ENCODE measurements at regions not wholly inside any gene's neighbourhood (a gene's known extent, or its start where the extent isn't known, plus 50 kb on each side); places are given as distances from the start of the nearest gene placed in this dataset.

- H3K27ac ChIP-seq (ENCODE audit: extremely low read length, insufficient read depth, low read length): no peak overlapping the region
- POLR2A ChIA-PET: no interaction called here
- no peak overlapping the region for H3K4me2 ChIP-seq (ENCODE audit: low read depth, low read length)
- WGBS (ENCODE audit: low lambda C conversion rate): 55% methylated on average over 6 of the region's 6 CpGs
- no peaks in the 10 kb centered on the region for H3K4me1 ChIP-seq (ENCODE audit: insufficient read depth, low read length)
- H4K20me1 ChIP-seq (ENCODE audit: insufficient read depth, low read length): no peaks in the 10 kb centered on the region
- no peak for DNase-seq (ENCODE audit: low spot score)
- CTCF ChIA-PET (ENCODE audit: low intra/inter-chr PET ratio, low total read pairs): no interaction called here
- intact Hi-C loops (cut with micrococcal nuclease; ENCODE audit: unreplicated experiment) (no loop called here), in situ Hi-C loops (cut with HindIII; ENCODE audit: extremely low pct_ligation_motif_present, low pct_unique_long_range_greater_than_20kb) (no loop called here)
- H3K4me3 ChIP-seq (replicated peaks in 1 of 3; ENCODE audit: insufficient read depth in 1 of 3, low read depth in 2 of 3, low read length in 3 of 3): no peak overlapping the region
- TF ChIP-seq ZSCAN22 (CRISPR knock-in tag; IDR thresholded peaks at IDR 0.05): no peak
- TF ChIP-seq RBFOX2 (IDR thresholded peaks at IDR 0.05; ENCODE audit: low read depth, low read length): no peak
- TF ChIP-seq ZNF451 (CRISPR knock-in tag; IDR thresholded peaks at IDR 0.05): no peak
- no peak for TF ChIP-seq NR2F1 (CRISPR knock-in tag; IDR thresholded peaks at IDR 0.05)
- TF ChIP-seq TAF15 (IDR thresholded peaks at IDR 0.05; ENCODE audit: low read depth, low read length, poor library complexity, severe bottlenecking): no peak
- TF ChIP-seq ZNF501 (CRISPR knock-in tag; IDR thresholded peaks at IDR 0.05): no peak
- no peak for TF ChIP-seq ZNF660 (CRISPR knock-in tag; IDR thresholded peaks at IDR 0.05; ENCODE audit: borderline replicate concordance, low read depth)
- TF ChIP-seq E2F2 (CRISPR knock-in tag; IDR thresholded peaks at IDR 0.05; ENCODE audit: borderline replicate concordance): no peak
- TF ChIP-seq FOXO4 (CRISPR knock-in tag; conservative IDR thresholded peaks at IDR 0.05): no peak
- no peak for TF ChIP-seq SRSF1 (optimal IDR thresholded peaks at IDR 0.05; ENCODE audit: low read depth, low read length)
- TF ChIP-seq ZFY (CRISPR knock-in tag; IDR thresholded peaks at IDR 0.05): no peak
- no peak for TF ChIP-seq FOXA1 (IDR thresholded peaks at IDR 0.05)
- no peak for TF ChIP-seq FOXA1 (CRISPR knock-in tag; IDR thresholded peaks at IDR 0.05)
- no peak for TF ChIP-seq ZNF205 (CRISPR knock-in tag; IDR thresholded peaks at IDR 0.05)
- TF ChIP-seq PHF20 (CRISPR knock-in tag; IDR thresholded peaks at IDR 0.05): no peak
- TF ChIP-seq YY1 (IDR thresholded peaks at IDR 0.05; ENCODE audit: insufficient read depth, insufficient replicate concordance, low read depth, low read length): no peak
- no peak for TF ChIP-seq ATF7 (IDR thresholded peaks at IDR 0.05)
- TF ChIP-seq ATF7 (CRISPR knock-in tag; IDR thresholded peaks at IDR 0.05): no peak
- no peak for TF ChIP-seq SIX1 (CRISPR knock-in tag; IDR thresholded peaks at IDR 0.05; ENCODE audit: borderline replicate concordance)
- H3K9me3 ChIP-seq (ENCODE audit: low read length): 0 out of 2 replicates have a peak, but pooled peaks cover under 1% of the 10 kb centered on the region
- no peak overlapping the region for H3K9ac ChIP-seq (ENCODE audit: insufficient read depth, low read depth, low read length)
- no peak for ATAC-seq
- no peaks in the 10 kb centered on the region for H3K36me3 ChIP-seq (replicated peaks in 1 of 2; ENCODE audit: control insufficient read depth in 1 of 2, insufficient read depth in 2 of 2, low read length in 2 of 2)
- no peak for FAIRE-seq
- H2AFZ ChIP-seq (ENCODE audit: low read length): no peak overlapping the region
- no peaks in the 10 kb centered on the region for H3K79me2 ChIP-seq (ENCODE audit: insufficient read depth, low read length)
- no peaks in the 10 kb centered on the region; a peak in 2 of 5 replicates for H3K27me3 ChIP-seq (ENCODE audit: control insufficient read depth in 1 of 2, insufficient read depth in 2 of 2, low read length in 2 of 2)
- no TSS peak for BruUV-seq (replicated peaks)
These were observed 322.1 kb downstream of the BLID start for GRCh38 chr11:121793916-121794315.

All from HepG2 (cell line).